Astrocyte (in vitro differentiated cells and primary cell): ENCODE measurements at regions not wholly inside any gene's neighbourhood (a gene's known extent, or its start where the extent isn't known, plus 50 kb on each side); places are given as distances from the start of the nearest gene placed in this dataset.
"Not testable (repeated sequence)": the region's sequence is repeated elsewhere in the genome, so short reads cannot be mapped to it uniquely, and the experiment has no call there.

Experiments
- EZH2 ChIP-seq: IDR thresholded peaks from 2 replicates; pipeline ENCODE4 v1.6.1; 2012; ENCODE audit warnings: mild to moderate bottlenecking, low read length, inconsistent platforms; ENCODE audit not compliant: insufficient read depth
- TF ChIP-seq, protein P1 (sequence below): IDR thresholded peaks from 2 replicates; pipeline ENCODE4 v1.5.1; 2011; ENCODE audit warnings: low read depth, mild to moderate bottlenecking, inconsistent platforms, low read length, moderate library complexity; ENCODE audit not compliant: insufficient read depth

- TF ChIP-seq, protein P1, sequence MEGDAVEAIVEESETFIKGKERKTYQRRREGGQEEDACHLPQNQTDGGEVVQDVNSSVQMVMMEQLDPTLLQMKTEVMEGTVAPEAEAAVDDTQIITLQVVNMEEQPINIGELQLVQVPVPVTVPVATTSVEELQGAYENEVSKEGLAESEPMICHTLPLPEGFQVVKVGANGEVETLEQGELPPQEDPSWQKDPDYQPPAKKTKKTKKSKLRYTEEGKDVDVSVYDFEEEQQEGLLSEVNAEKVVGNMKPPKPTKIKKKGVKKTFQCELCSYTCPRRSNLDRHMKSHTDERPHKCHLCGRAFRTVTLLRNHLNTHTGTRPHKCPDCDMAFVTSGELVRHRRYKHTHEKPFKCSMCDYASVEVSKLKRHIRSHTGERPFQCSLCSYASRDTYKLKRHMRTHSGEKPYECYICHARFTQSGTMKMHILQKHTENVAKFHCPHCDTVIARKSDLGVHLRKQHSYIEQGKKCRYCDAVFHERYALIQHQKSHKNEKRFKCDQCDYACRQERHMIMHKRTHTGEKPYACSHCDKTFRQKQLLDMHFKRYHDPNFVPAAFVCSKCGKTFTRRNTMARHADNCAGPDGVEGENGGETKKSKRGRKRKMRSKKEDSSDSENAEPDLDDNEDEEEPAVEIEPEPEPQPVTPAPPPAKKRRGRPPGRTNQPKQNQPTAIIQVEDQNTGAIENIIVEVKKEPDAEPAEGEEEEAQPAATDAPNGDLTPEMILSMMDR, result not testable (repeated sequence)
- not testable (repeated sequence) for TF ChIP-seq EZH2
These were observed 53.5 kb upstream of the FAM153A start for GRCh38 chr5:177836191-177836590.
